AG09309 (cell line): ENCODE measurements at regions not wholly inside any gene's neighbourhood (a gene's known extent, or its start where the extent isn't known, plus 50 kb on each side); places are given as distances from the start of the nearest gene placed in this dataset.

Experiments used
- DNase-seq: peaks from one replicate; pipeline ENCODE4 v3.0.0-alpha.2; 2010; ENCODE audit warnings: low read depth
- H3K4me3 ChIP-seq: 2 replicates; pipeline ENCODE4 v1.5.1; 2011; ENCODE audit warnings: mild to moderate bottlenecking, low read depth, low read length, moderate library complexity; ENCODE audit not compliant: control insufficient read depth
- CTCF ChIP-seq: IDR thresholded peaks from 2 replicates; pipeline ENCODE4 v1.5.1; 2011; ENCODE audit warnings: mild to moderate bottlenecking, low read depth, low read length, inconsistent platforms; ENCODE audit not compliant: insufficient read depth, control insufficient read depth; ENCODE audit errors: missing control alignments

- H3K4me3 ChIP-seq: no peak overlapping the region
- TF ChIP-seq CTCF: no peak
Observed at GRCh38 chr2:179343945-179344279, 79.3 kb upstream of the SESTD1 start.

GRCh38 chr2:179341152-179341866 lies 76.7 kb upstream of the SESTD1 start:
- H3K4me3 ChIP-seq: no peak overlapping the region
- no peak for DNase-seq
- TF ChIP-seq CTCF: no peak

More at GRCh38 chr2:179343945-179344279, 79.3 kb upstream of the SESTD1 start:
- DNase-seq: no peak

- DNase-seq: peak; percentile 48
- no peak for TF ChIP-seq CTCF
Observed at GRCh38 chr2:179340678-179341077, 76.0 kb upstream of the SESTD1 start.

GRCh38 chr2:179338681-179339080 lies 74.0 kb upstream of the SESTD1 start:
- no peak overlapping the region for H3K4me3 ChIP-seq
- TF ChIP-seq CTCF: no peak
- DNase-seq: peak; percentile 52

More at GRCh38 chr2:179340678-179341077, 76.0 kb upstream of the SESTD1 start:
- H3K4me3 ChIP-seq: no peak overlapping the region

GRCh38 chr2:179336782-179337534 lies 72.3 kb upstream of the SESTD1 start:
- H3K4me3 ChIP-seq: no peak overlapping the region
- peak; percentile 66 for DNase-seq
- TF ChIP-seq CTCF: no peak

GRCh38 chr2:179335732-179336131 lies 71.1 kb upstream of the SESTD1 start:
- DNase-seq: no peak
- TF ChIP-seq CTCF: no peak
- H3K4me3 ChIP-seq: no peak overlapping the region

- TF ChIP-seq CTCF: no peak
- no peak overlapping the region for H3K4me3 ChIP-seq
- DNase-seq: no peak
Observed at GRCh38 chr2:179332903-179333302, 68.3 kb upstream of the SESTD1 start.
